GM21381 (cell line): ENCODE measurements at regions not wholly inside any gene's neighbourhood (a gene's known extent, or its start where the extent isn't known, plus 50 kb on each side); places are given as distances from the start of the nearest gene placed in this dataset.

Experiments used
- ATAC-seq: cut with Tn5 transposase; IDR thresholded peaks from one replicate; pipeline ENCODE4 v1.9.1; 2021; ENCODE audit warnings: mild to moderate bottlenecking, moderate library complexity; ENCODE audit not compliant: unreplicated experiment

- no peak for ATAC-seq
These were observed 265.9 kb downstream of the PRDM2 start for GRCh38 chr1:13965770-13966398.

- no peak for ATAC-seq
These were observed 267.7 kb downstream of the PRDM2 start for GRCh38 chr1:13967707-13968106.

GRCh38 chr1:13968361-13968760 is 268.4 kb downstream of the PRDM2 start:
- ATAC-seq: no peak

GRCh38 chr1:13970631-13971247 is 270.8 kb downstream of the PRDM2 start:
- ATAC-seq: no peak

GRCh38 chr1:13976485-13976884 is 276.5 kb downstream of the PRDM2 start:
- no peak for ATAC-seq

- no peak for ATAC-seq
These were observed 281.2 kb downstream of the PRDM2 start for GRCh38 chr1:13981142-13981541.

GRCh38 chr1:13983393-13983792 is 283.4 kb downstream of the PRDM2 start:
- ATAC-seq: no peak

GRCh38 chr1:13990939-13991338 is 291.0 kb downstream of the PRDM2 start:
- ATAC-seq: no peak

GRCh38 chr1:13992489-13993285 is 292.7 kb downstream of the PRDM2 start:
- ATAC-seq: no peak

- no peak for ATAC-seq
These were observed 294.4 kb downstream of the PRDM2 start for GRCh38 chr1:13994386-13994785.

GRCh38 chr1:13996334-13996733 is 296.3 kb downstream of the PRDM2 start:
- ATAC-seq: no peak

GRCh38 chr1:14003552-14003951 is 303.6 kb downstream of the PRDM2 start:
- ATAC-seq: no peak

GRCh38 chr1:14009582-14009981 is 309.6 kb downstream of the PRDM2 start:
- no peak for ATAC-seq

- no peak for ATAC-seq
These were observed 310.5 kb downstream of the PRDM2 start for GRCh38 chr1:14010476-14010875.

- ATAC-seq: no peak
These were observed 311.1 kb downstream of the PRDM2 start for GRCh38 chr1:14011132-14011531.

GRCh38 chr1:14011888-14012287 is 311.9 kb downstream of the PRDM2 start:
- ATAC-seq: no peak

GRCh38 chr1:14014929-14015328 is 314.9 kb downstream of the PRDM2 start:
- no peak for ATAC-seq

- ATAC-seq: no peak
These were observed 315.9 kb downstream of the PRDM2 start for GRCh38 chr1:14015917-14016316.

GRCh38 chr1:14017531-14017961 is 317.6 kb downstream of the PRDM2 start:
- ATAC-seq: no peak

- no peak for ATAC-seq
These were observed 319.5 kb downstream of the PRDM2 start for GRCh38 chr1:14019461-14019860.

GRCh38 chr1:14020006-14020405 is 320.0 kb downstream of the PRDM2 start:
- no peak for ATAC-seq

- ATAC-seq: no peak
These were observed 327.1 kb downstream of the PRDM2 start for GRCh38 chr1:14027099-14027498.
